Left cardiac atrium (tissue), 4 donors: ENCODE measurements at regions not wholly inside any gene's neighbourhood (a gene's known extent, or its start where the extent isn't known, plus 50 kb on each side); places are given as distances from the start of the nearest gene placed in this dataset.
A peak's percentile ranks its signal among the peaks of the same experiment; 100 is the strongest.
"Not testable (repeated sequence)": the region's sequence is repeated elsewhere in the genome, so short reads cannot be mapped to it uniquely, and the experiment has no call there.

ENCODE experiments used
- ATAC-seq, 2 donors: fragments of 200-7000 bp; cut with Tn5 transposase; one replicate each; pipeline ENCODE4 v1.9.1; 2020; ENCODE audit warnings: mild to moderate bottlenecking in 2 of 2, moderate library complexity in 2 of 2
- DNase-seq: peaks from one replicate; pipeline ENCODE4 v3.0.0-alpha.2; 2020
- intact Hi-C, 2 donors: fragments of 100-400 bp; cut with DNase I; formaldehyde crosslinking; loops; one replicate each; pipeline versions ENCODE4 v1.14.1 to v1.15.1; 2022 to 2023
- donor health status: DM: no; HTN: yes; CAD: no.
- donor health status: DM: no; HTN: yes; CAD: no; lungs with severe emphysema.
- donor health status: DM: yes; HTN: yes; CAD: no.
- donor health status: Dilated cardiomyopathy.

- DNase-seq, ATAC-seq, intact Hi-C loops: not testable (repeated sequence)
Observed at GRCh38 chr5:177941386-177941785, 54.7 kb downstream of the PROP1 start.

GRCh38 chr5:177939246-177940171, 56.5 kb downstream of the PROP1 start:
- DNase-seq, intact Hi-C loops: not testable (repeated sequence)
- peak; percentile 67 to 78 for ATAC-seq

GRCh38 chr5:177938767-177939166, 57.3 kb downstream of the PROP1 start:
- intact Hi-C loops, DNase-seq, ATAC-seq: not testable (repeated sequence)

GRCh38 chr5:177934233-177934632, 61.8 kb downstream of the PROP1 start:
- DNase-seq, intact Hi-C loops, ATAC-seq: not testable (repeated sequence)

- DNase-seq, ATAC-seq, intact Hi-C loops: not testable (repeated sequence)
Observed at GRCh38 chr5:177930269-177931022, 65.6 kb downstream of the PROP1 start.

- ATAC-seq, intact Hi-C loops, DNase-seq: not testable (repeated sequence)
Observed at GRCh38 chr5:177929618-177930017, 66.4 kb downstream of the PROP1 start.

GRCh38 chr5:177927500-177927899, 68.5 kb downstream of the PROP1 start:
- DNase-seq, intact Hi-C loops, ATAC-seq: not testable (repeated sequence)

GRCh38 chr5:177924577-177924976, 71.5 kb downstream of the PROP1 start:
- ATAC-seq, intact Hi-C loops, DNase-seq: not testable (repeated sequence)

- DNase-seq, ATAC-seq, intact Hi-C loops: not testable (repeated sequence)
Observed at GRCh38 chr5:177923837-177924236, 72.2 kb downstream of the PROP1 start.

GRCh38 chr5:177923189-177923588, 72.9 kb downstream of the PROP1 start:
- intact Hi-C loops, ATAC-seq, DNase-seq: not testable (repeated sequence)

GRCh38 chr5:177909261-177909660, 86.8 kb downstream of the PROP1 start:
- DNase-seq, ATAC-seq, intact Hi-C loops: not testable (repeated sequence)

GRCh38 chr5:177902806-177903205, 93.2 kb downstream of the PROP1 start:
- intact Hi-C loops, DNase-seq, ATAC-seq: not testable (repeated sequence)

- ATAC-seq, DNase-seq, intact Hi-C loops: not testable (repeated sequence)
Observed at GRCh38 chr5:177900066-177900465, 96.0 kb downstream of the PROP1 start.

- DNase-seq, intact Hi-C loops, ATAC-seq: not testable (repeated sequence)
Observed at GRCh38 chr5:177894681-177895453, 101.2 kb downstream of the PROP1 start.

GRCh38 chr5:177892357-177892665, 103.7 kb downstream of the PROP1 start:
- intact Hi-C loops, ATAC-seq, DNase-seq: not testable (repeated sequence)

GRCh38 chr5:177891547-177892356, 104.3 kb downstream of the PROP1 start:
- DNase-seq, result peak; percentile 22
- intact Hi-C loops, result not testable (repeated sequence)
- peak; percentile 96 for ATAC-seq

- DNase-seq, intact Hi-C loops, ATAC-seq: not testable (repeated sequence)
Observed at GRCh38 chr5:177883295-177883694, 100.6 kb upstream of the FAM153A start.

GRCh38 chr5:177875900-177876238, 93.2 kb upstream of the FAM153A start:
- peak; percentile 43 to 50 for ATAC-seq
- DNase-seq, result not testable (repeated sequence)

More at GRCh38 chr5:177875900-177876238, 93.2 kb upstream of the FAM153A start:
- intact Hi-C loops, result not testable (repeated sequence)
